Upper lobe of right lung (tissue), 1 donor: ENCODE measurements at regions not wholly inside any gene's neighbourhood (a gene's known extent, or its start where the extent isn't known, plus 50 kb on each side); places are given as distances from the start of the nearest gene placed in this dataset.

Experiments
- ATAC-seq: fragments of 200-7000 bp; cut with Tn5 transposase; one replicate; pipeline ENCODE4 v1.9.1; 2020; ENCODE audit warnings: mild to moderate bottlenecking, moderate library complexity
- DNase-seq: peaks from one replicate; pipeline ENCODE4 v3.0.0-alpha.2; 2020
- H3K27ac ChIP-seq: fragments of 200-600 bp; one replicate; pipeline ENCODE4 v1.8.0; 2022
- H3K27me3 ChIP-seq: fragments of 200-600 bp; one replicate; pipeline ENCODE4 v1.8.0; 2022; ENCODE audit warnings: mild to moderate bottlenecking
- H3K36me3 ChIP-seq: fragments of 200-600 bp; one replicate; pipeline ENCODE4 v1.8.0; 2022
- H3K4me1 ChIP-seq: fragments of 200-600 bp; one replicate; pipeline ENCODE4 v1.8.0; 2022
- H3K4me3 ChIP-seq: fragments of 200-600 bp; one replicate; pipeline ENCODE4 v1.8.0; 2022; ENCODE audit warnings: mild to moderate bottlenecking
- H3K9me3 ChIP-seq: fragments of 200-600 bp; one replicate; pipeline ENCODE4 v1.8.0; 2022
- intact Hi-C: fragments of 100-400 bp; cut with DNase I; formaldehyde crosslinking; loops from one replicate; pipeline ENCODE4 v1.11.0; 2022
- TF ChIP-seq, protein P1 (sequence below): fragments of 200-600 bp; IDR thresholded peaks from one replicate; pipeline ENCODE4 v1.8.0; 2022; ENCODE audit warnings: antibody characterized with exemption
- donor health status: DM: no; HTN: yes; CAD: no; lungs with severe emphysema.

DNA sequence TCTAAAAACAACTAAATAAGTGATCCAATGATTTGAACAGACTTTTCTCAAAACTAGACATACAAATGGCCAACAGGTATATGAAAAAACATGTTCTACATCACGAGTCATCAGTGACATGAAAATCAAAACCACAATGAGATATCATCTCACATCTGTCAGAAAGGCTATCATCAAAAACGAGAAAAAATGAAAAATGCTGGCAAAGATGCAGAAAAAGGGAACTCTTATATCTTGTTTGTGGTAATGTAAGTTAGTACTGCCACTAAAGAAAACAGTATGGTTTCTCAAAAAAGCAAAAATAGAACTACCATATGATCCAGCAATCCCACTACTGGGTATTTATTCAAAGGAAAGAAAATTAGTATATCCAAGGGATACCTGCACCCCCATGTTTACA is 152.9 kb upstream of the FOXN2 start:
- intact Hi-C loops, result no loop called here
- Histone ChIP-seq H3K9me3 (no peaks in the 10 kb centered on the region), H3K4me3 (no peak overlapping the region), H3K36me3 (no peaks in the 10 kb centered on the region), H3K27me3 (no peaks in the 10 kb centered on the region), H3K4me1 (no peaks in the 10 kb centered on the region), H3K27ac (no peak overlapping the region)
- TF ChIP-seq, protein P1, sequence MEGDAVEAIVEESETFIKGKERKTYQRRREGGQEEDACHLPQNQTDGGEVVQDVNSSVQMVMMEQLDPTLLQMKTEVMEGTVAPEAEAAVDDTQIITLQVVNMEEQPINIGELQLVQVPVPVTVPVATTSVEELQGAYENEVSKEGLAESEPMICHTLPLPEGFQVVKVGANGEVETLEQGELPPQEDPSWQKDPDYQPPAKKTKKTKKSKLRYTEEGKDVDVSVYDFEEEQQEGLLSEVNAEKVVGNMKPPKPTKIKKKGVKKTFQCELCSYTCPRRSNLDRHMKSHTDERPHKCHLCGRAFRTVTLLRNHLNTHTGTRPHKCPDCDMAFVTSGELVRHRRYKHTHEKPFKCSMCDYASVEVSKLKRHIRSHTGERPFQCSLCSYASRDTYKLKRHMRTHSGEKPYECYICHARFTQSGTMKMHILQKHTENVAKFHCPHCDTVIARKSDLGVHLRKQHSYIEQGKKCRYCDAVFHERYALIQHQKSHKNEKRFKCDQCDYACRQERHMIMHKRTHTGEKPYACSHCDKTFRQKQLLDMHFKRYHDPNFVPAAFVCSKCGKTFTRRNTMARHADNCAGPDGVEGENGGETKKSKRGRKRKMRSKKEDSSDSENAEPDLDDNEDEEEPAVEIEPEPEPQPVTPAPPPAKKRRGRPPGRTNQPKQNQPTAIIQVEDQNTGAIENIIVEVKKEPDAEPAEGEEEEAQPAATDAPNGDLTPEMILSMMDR, result no peak
- DNase-seq (no peak), ATAC-seq (no peak)

DNA sequence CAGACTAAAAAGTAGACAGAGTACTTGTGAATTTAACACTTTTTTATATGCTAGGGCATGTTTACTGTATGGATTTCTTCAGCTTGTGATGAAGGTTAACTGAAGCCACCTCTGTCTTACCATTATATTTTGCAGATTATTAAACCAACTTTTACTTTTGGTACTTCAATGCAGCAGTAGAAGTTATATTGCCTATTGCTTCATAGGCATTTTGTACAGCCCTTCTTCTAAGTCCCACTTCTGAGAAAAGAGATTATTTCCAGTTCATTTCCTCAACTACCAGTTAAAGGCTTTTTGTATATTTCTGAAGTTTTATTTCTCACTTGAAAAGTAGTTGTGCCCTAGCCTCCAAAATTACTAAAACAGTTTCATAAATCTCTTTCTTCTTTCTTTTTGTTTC is 151.7 kb upstream of the FOXN2 start:
- no peaks in the 10 kb centered on the region for H3K27me3 ChIP-seq
- TF ChIP-seq, protein P1, result no peak
- no peaks in the 10 kb centered on the region for H3K36me3 ChIP-seq
- DNase-seq, result no peak
- no peak for ATAC-seq
- H3K4me1 ChIP-seq, result no peaks in the 10 kb centered on the region
- no peaks in the 10 kb centered on the region for H3K9me3 ChIP-seq
- no peak overlapping the region for H3K4me3 ChIP-seq
- no peak overlapping the region for H3K27ac ChIP-seq
- intact Hi-C loops, result no loop called here

DNA sequence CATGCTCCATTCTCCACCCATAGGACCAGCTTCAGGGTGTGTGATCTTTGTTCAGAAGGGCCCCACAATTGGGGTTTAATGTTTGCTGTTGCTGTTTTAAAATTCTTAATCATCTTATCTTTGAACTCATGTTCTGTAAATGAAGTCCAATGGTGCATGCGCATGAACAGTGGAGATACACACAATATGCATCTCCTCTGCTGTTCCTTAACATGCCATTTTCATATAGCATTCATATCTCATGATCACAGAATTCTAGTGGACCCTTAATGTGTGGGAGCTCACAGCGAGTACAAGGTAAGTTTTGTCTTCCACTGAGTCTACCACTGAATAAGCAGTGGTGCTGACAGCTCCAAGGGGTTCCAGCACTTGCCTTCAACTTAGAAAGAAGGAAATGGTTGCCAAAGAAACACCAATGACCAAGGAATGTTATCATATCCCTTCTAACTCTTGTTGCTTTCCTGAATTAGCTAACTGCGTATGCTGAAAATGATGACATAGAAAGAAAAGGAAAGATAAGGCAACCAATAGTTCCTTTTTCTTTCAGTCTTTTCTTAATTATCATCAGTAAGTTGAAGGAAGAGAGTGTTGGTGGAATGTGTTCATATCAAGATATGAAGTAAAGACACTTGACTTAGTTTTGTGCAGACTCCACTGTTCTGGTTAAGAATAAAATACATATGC is 149.3 kb upstream of the FOXN2 start:
- intact Hi-C loops, result no loop called here
- H3K4me3 ChIP-seq, result no peak overlapping the region
- ATAC-seq (no peak), DNase-seq (no peak)
- no peak overlapping the region for H3K27ac ChIP-seq
- no peaks in the 10 kb centered on the region for H3K4me1 ChIP-seq
- H3K9me3 ChIP-seq, result no peaks in the 10 kb centered on the region
- no peaks in the 10 kb centered on the region for H3K27me3 ChIP-seq
- H3K36me3 ChIP-seq, result no peaks in the 10 kb centered on the region
- TF ChIP-seq, protein P1, result no peak

DNA sequence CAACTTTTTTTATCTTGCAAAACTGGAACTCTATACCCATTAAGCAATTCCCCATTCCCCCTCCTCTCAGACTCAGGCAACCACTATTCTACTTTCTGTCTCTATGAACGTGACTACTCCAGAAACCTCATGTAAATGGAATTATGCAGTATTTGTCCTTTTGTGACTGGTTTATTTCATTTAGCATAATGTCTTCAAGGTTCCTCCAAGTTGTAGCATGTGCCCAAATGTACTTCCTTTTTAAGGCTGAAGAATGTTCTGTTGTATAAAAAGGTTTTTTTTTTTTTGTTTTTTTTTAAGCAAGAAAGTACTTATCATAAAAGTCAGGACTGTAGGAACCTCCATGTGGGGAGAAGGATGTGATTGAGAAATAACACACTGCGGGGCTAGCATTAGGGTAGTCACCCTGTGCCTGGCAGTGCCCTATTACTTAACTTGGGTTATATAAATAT is 145.3 kb upstream of the FOXN2 start:
- H3K4me3 ChIP-seq, result no peak overlapping the region
- TF ChIP-seq, protein P1, result no peak
- H3K36me3 ChIP-seq, result no peaks in the 10 kb centered on the region
- H3K9me3 ChIP-seq, result no peaks in the 10 kb centered on the region
- intact Hi-C loops, result no loop called here
- no peaks in the 10 kb centered on the region for H3K27me3 ChIP-seq
- ATAC-seq (peak; percentile 75), DNase-seq (no peak)
- H3K27ac ChIP-seq, result no peak overlapping the region
- H3K4me1 ChIP-seq, result no peaks in the 10 kb centered on the region

DNA sequence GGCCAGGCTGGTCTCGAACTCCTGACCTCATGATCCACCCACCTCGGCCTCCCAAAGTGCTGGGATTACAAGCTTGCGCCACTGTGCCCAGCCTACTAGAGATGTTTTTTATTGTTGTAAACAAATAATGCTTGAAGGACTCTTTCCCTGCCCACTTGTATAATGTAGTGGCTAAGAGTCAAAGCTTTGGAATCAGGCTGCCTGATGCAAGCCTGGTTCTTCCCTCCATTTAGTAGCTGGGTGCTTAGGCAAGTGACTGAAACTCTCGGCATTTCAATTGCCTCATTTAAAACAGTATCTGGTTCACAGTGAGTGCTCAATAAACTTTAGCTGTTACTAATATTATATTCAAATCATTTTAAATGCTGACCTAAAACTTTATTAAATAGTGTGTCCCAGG is 144.2 kb upstream of the FOXN2 start:
- no peak for DNase-seq
- Histone ChIP-seq H3K4me1 (no peaks in the 10 kb centered on the region), H3K36me3 (no peaks in the 10 kb centered on the region), H3K9me3 (no peaks in the 10 kb centered on the region), H3K4me3 (no peak overlapping the region), H3K27me3 (no peaks in the 10 kb centered on the region), H3K27ac (no peak overlapping the region)
- TF ChIP-seq, protein P1, result no peak
- intact Hi-C loops, result no loop called here
- no peak for ATAC-seq

DNA sequence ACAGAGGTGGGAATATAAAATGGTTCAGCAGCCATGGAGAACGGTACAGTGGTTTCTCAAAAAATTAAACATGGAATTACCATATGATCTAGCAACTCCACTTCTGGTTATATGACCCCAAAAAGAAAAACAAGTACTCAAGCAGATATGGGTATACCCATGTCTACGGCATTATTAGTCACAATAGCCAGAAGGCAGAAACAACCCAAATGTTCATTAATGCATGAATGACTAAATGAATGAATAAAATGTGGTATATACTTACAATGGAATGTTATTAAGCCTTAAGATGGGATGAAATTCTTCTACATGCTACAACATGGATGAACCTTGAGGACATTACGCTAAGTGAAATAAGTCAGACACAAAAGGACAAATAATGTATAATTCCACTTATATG is 141.3 kb upstream of the FOXN2 start:
- no peak overlapping the region for H3K27ac ChIP-seq
- no peak overlapping the region for H3K4me3 ChIP-seq
- no peaks in the 10 kb centered on the region for H3K27me3 ChIP-seq
- no peaks in the 10 kb centered on the region for H3K9me3 ChIP-seq
- DNase-seq, result no peak
- H3K36me3 ChIP-seq, result no peaks in the 10 kb centered on the region
- intact Hi-C loops, result no loop called here
- TF ChIP-seq, protein P1, result no peak
- no peaks in the 10 kb centered on the region for H3K4me1 ChIP-seq
- no peak for ATAC-seq
